CD8-positive, alpha-beta memory T cell (primary cell): ENCODE measurements at regions not wholly inside any gene's neighbourhood (a gene's known extent, or its start where the extent isn't known, plus 50 kb on each side); places are given as distances from the start of the nearest gene placed in this dataset.

Experiments used
- CTCF ChIA-PET: fragments of 350-600 bp; sonication (Branson Sonifier 250); formaldehyde crosslinking; loops from one replicate; lab custom pipeline; 2021; ENCODE audit warnings: antibody characterized with exemption; lab: Charles Lee
- POLR2A ChIA-PET: fragments of 350-600 bp; sonication (Branson Sonifier 250); formaldehyde crosslinking; loops from one replicate; lab custom pipeline; 2021; ENCODE audit warnings: antibody characterized with exemption; lab: Charles Lee
- DNase-seq, 5 donors: peaks; one replicate each; pipeline versions ENCODE4 v3.0.0 to v3.0.0-alpha.2; 2020 to 2022; ENCODE audit warnings: mixed read lengths in 1 of 5
- H3K27ac ChIP-seq: one replicate; pipeline ENCODE4 v1.7.0; 2013; ENCODE audit warnings: low read depth, mild to moderate bottlenecking, low read length, moderate library complexity
- H3K27me3 ChIP-seq: 2 replicates; pipeline ENCODE4 v1.7.0; 2013; ENCODE audit warnings: low read length, mild to moderate bottlenecking; ENCODE audit not compliant: insufficient read depth, poor library complexity, severe bottlenecking
- H3K36me3 ChIP-seq: 2 replicates; pipeline ENCODE4 v1.7.0; 2013; ENCODE audit warnings: mild to moderate bottlenecking, low read length, moderate library complexity; ENCODE audit not compliant: insufficient read depth
- H3K4me1 ChIP-seq: 2 replicates; pipeline ENCODE4 v1.7.0; 2013; ENCODE audit warnings: mild to moderate bottlenecking, low read length, moderate library complexity; ENCODE audit not compliant: insufficient read depth
- H3K4me3 ChIP-seq: 2 replicates; pipeline ENCODE4 v1.7.0; 2013; ENCODE audit warnings: mild to moderate bottlenecking, low read length
- H3K9me3 ChIP-seq: 2 replicates; pipeline ENCODE4 v1.7.0; 2013; ENCODE audit warnings: mild to moderate bottlenecking, low read length
- H3K27ac Mint-ChIP-seq, 8 donors: one replicate each; pipeline ENCODE4 v1.8.0; 2020 to 2021; ENCODE audit warnings: mixed read lengths in 8 of 8, mild to moderate bottlenecking in 6 of 8, inconsistent platforms in 3 of 8, moderate library complexity in 3 of 8
- H3K27me3 Mint-ChIP-seq, 2 donors: one replicate each; pipeline ENCODE4 v1.8.0; 2020 to 2021; ENCODE audit warnings: mixed read lengths in 2 of 2, mild to moderate bottlenecking in 1 of 2, moderate library complexity in 1 of 2
- H3K36me3 Mint-ChIP-seq, 3 donors: one replicate each; pipeline ENCODE4 v1.8.0; 2020 to 2021; ENCODE audit warnings: mixed read lengths in 3 of 3, inconsistent platforms in 1 of 3, mild to moderate bottlenecking in 1 of 3
- H3K4me1 Mint-ChIP-seq, 3 donors: one replicate each; pipeline ENCODE4 v1.8.0; 2020 to 2021; ENCODE audit warnings: mixed read lengths in 3 of 3, inconsistent platforms in 1 of 3, mild to moderate bottlenecking in 1 of 3
- H3K4me3 Mint-ChIP-seq, 7 donors: one replicate each; pipeline ENCODE4 v1.8.0; 2020 to 2021; ENCODE audit warnings: mixed read lengths in 7 of 7, mild to moderate bottlenecking in 6 of 7, moderate library complexity in 4 of 7, inconsistent platforms in 2 of 7
- H3K9me3 Mint-ChIP-seq, 5 donors: one replicate each; pipeline ENCODE4 v1.8.0; 2020 to 2022; ENCODE audit warnings: mixed read lengths in 5 of 5, mild to moderate bottlenecking in 3 of 5, moderate library complexity in 2 of 5, inconsistent platforms in 1 of 5

- Mint-ChIP-seq H3K27ac (no peak overlapping the region), H3K36me3 (peaks cover 0 to 3% (median 0%) of the 10 kb centered on the region in 3 donors), H3K4me3 (no peak overlapping the region), H3K4me1 (no peaks in the 10 kb centered on the region), H3K9me3 (peaks cover 3 to 29% (median 17%) of the 10 kb centered on the region in 5 donors), H3K27me3 (no peaks in the 10 kb centered on the region)
- ChIA-PET POLR2A (no interaction called here), CTCF (no interaction called here)
- no peaks in the 10 kb centered on the region for H3K4me1 ChIP-seq
- H3K36me3 ChIP-seq, result no peaks in the 10 kb centered on the region
- no peaks in the 10 kb centered on the region for H3K27me3 ChIP-seq
- H3K9me3 ChIP-seq, result no peaks in the 10 kb centered on the region
- H3K4me3 ChIP-seq, result no peak overlapping the region
- no peak for DNase-seq
- H3K27ac ChIP-seq, result no peak overlapping the region
These were observed 527.7 kb downstream of the EPHA3 start for GRCh38 chr3:89635137-89635536.

DNA sequence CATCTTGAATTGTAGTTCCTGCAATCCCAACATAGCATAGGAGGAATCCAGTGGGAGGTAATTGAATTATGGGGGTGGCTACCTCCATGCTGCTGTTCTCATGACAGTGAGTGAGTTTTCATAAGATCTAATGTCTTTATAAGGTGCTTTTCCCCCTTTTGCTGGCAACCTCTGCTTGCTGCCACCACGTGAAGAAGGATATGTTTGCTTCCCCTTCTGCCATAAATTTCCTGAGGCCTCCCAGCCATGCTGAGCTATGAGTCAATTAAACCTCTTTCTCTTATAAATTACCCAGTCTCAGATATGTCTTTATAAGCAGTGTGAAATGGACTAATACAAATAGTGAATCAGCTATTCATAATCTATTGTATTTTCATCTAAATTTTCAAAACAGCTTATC is 537.3 kb downstream of the EPHA3 start:
- Mint-ChIP-seq H3K27me3 (no peaks in the 10 kb centered on the region), H3K4me3 (no peak overlapping the region), H3K36me3 (no peaks in the 10 kb centered on the region), H3K4me1 (no peaks in the 10 kb centered on the region), H3K9me3 (peaks cover 0 to 25% (median 20%) of the 10 kb centered on the region in 5 donors), H3K27ac (no peak overlapping the region)
- ChIA-PET POLR2A (no interaction called here), CTCF (no interaction called here)
- Histone ChIP-seq H3K36me3 (no peaks in the 10 kb centered on the region), H3K27ac (no peak overlapping the region), H3K4me1 (no peaks in the 10 kb centered on the region), H3K9me3 (no peaks in the 10 kb centered on the region), H3K27me3 (no peaks in the 10 kb centered on the region), H3K4me3 (no peak overlapping the region)
- no peak for DNase-seq

GRCh38 chr3:89649431-89649830 is 542.0 kb downstream of the EPHA3 start:
- Mint-ChIP-seq H3K27me3 (no peaks in the 10 kb centered on the region), H3K27ac (no peak overlapping the region), H3K4me1 (no peaks in the 10 kb centered on the region), H3K4me3 (no peak overlapping the region), H3K36me3 (no peaks in the 10 kb centered on the region), H3K9me3 (peaks cover 6 to 17% (median 8%) of the 10 kb centered on the region in 5 donors)
- H3K4me1 ChIP-seq, result no peaks in the 10 kb centered on the region
- H3K9me3 ChIP-seq, result no peaks in the 10 kb centered on the region
- no peak overlapping the region for H3K27ac ChIP-seq
- H3K27me3 ChIP-seq, result no peaks in the 10 kb centered on the region
- no peaks in the 10 kb centered on the region for H3K36me3 ChIP-seq
- no peak overlapping the region for H3K4me3 ChIP-seq
- POLR2A ChIA-PET, result no interaction called here
- no peak for DNase-seq
- CTCF ChIA-PET, result no interaction called here

GRCh38 chr3:89654031-89654430 is 546.6 kb downstream of the EPHA3 start:
- no peak for DNase-seq
- Mint-ChIP-seq H3K9me3 (peaks cover 13 to 24% (median 20%) of the 10 kb centered on the region in 5 donors), H3K4me3 (no peak overlapping the region), H3K4me1 (no peaks in the 10 kb centered on the region), H3K27me3 (no peaks in the 10 kb centered on the region), H3K36me3 (no peaks in the 10 kb centered on the region), H3K27ac (no peak overlapping the region)
- POLR2A ChIA-PET, result no interaction called here
- H3K27me3 ChIP-seq, result no peaks in the 10 kb centered on the region
- CTCF ChIA-PET, result no interaction called here
- no peaks in the 10 kb centered on the region for H3K36me3 ChIP-seq
- H3K4me3 ChIP-seq, result no peak overlapping the region
- H3K9me3 ChIP-seq, result no peaks in the 10 kb centered on the region
- no peaks in the 10 kb centered on the region for H3K4me1 ChIP-seq
- H3K27ac ChIP-seq, result no peak overlapping the region

GRCh38 chr3:89656388-89656787 is 549.0 kb downstream of the EPHA3 start:
- Mint-ChIP-seq H3K4me1 (no peaks in the 10 kb centered on the region), H3K4me3 (no peak overlapping the region)
- DNase-seq, result no peak

GRCh38 chr3:89679686-89680085 is 572.3 kb downstream of the EPHA3 start:
- H3K4me3 Mint-ChIP-seq, result no peak overlapping the region
- peaks cover 2 to 28% (median 10%) of the 10 kb centered on the region in 5 donors for H3K9me3 Mint-ChIP-seq
- Histone ChIP-seq H3K4me3 (no peak overlapping the region), H3K27me3 (no peaks in the 10 kb centered on the region), H3K27ac (no peak overlapping the region), H3K4me1 (no peaks in the 10 kb centered on the region), H3K9me3 (no peaks in the 10 kb centered on the region), H3K36me3 (no peaks in the 10 kb centered on the region)
- H3K27ac Mint-ChIP-seq, result no peak overlapping the region
- H3K4me1 Mint-ChIP-seq, result no peaks in the 10 kb centered on the region
- no peaks in the 10 kb centered on the region for H3K36me3 Mint-ChIP-seq
- POLR2A ChIA-PET, result no interaction called here
- CTCF ChIA-PET, result no interaction called here
- DNase-seq, result no peak
- no peaks in the 10 kb centered on the region for H3K27me3 Mint-ChIP-seq

More at GRCh38 chr3:89656388-89656787, 549.0 kb downstream of the EPHA3 start:
- Mint-ChIP-seq H3K9me3 (peaks cover 12 to 24% (median 19%) of the 10 kb centered on the region in 5 donors), H3K36me3 (no peaks in the 10 kb centered on the region), H3K27ac (no peak overlapping the region), H3K27me3 (no peaks in the 10 kb centered on the region)
- CTCF ChIA-PET, result no interaction called here
- Histone ChIP-seq H3K4me3 (no peak overlapping the region), H3K36me3 (no peaks in the 10 kb centered on the region), H3K9me3 (no peaks in the 10 kb centered on the region), H3K27me3 (no peaks in the 10 kb centered on the region), H3K27ac (no peak overlapping the region), H3K4me1 (no peaks in the 10 kb centered on the region)
- POLR2A ChIA-PET, result no interaction called here

DNA sequence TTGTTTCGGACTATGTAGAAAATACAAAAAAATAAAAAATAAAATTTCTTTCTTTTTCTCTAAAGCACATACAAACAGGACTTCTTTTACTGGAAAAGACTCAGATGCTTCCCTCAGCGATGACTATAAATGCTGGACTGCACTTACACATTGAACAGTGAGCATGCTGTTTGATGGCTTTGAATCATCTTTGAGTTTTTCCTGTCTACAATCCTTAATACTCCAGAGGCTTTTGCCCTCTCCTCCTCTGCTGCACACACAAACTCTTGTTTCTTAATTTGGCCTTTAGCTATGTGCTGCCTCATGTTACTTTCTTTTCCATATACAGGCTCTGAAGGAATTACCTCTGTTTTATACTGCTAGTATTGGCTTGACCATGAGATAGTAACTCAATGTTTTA is 575.1 kb downstream of the EPHA3 start:
- H3K9me3 ChIP-seq, result no peaks in the 10 kb centered on the region

GRCh38 chr3:89685731-89686130 is 578.3 kb downstream of the EPHA3 start:
- no peak overlapping the region for H3K4me3 Mint-ChIP-seq
- H3K27me3 ChIP-seq, result no peaks in the 10 kb centered on the region

More for the DNA sequence above, 575.1 kb downstream of the EPHA3 start:
- Mint-ChIP-seq H3K9me3 (peaks cover 2 to 34% (median 10%) of the 10 kb centered on the region in 5 donors), H3K36me3 (no peaks in the 10 kb centered on the region), H3K27ac (no peak overlapping the region), H3K27me3 (no peaks in the 10 kb centered on the region), H3K4me1 (no peaks in the 10 kb centered on the region), H3K4me3 (no peak overlapping the region)
- Histone ChIP-seq H3K27ac (no peak overlapping the region), H3K36me3 (no peaks in the 10 kb centered on the region), H3K4me3 (no peak overlapping the region), H3K4me1 (no peaks in the 10 kb centered on the region), H3K27me3 (no peaks in the 10 kb centered on the region)
- ChIA-PET POLR2A (no interaction called here), CTCF (no interaction called here)
- no peak for DNase-seq

GRCh38 chr3:89690646-89691045 is 583.2 kb downstream of the EPHA3 start:
- Mint-ChIP-seq H3K4me1 (no peaks in the 10 kb centered on the region), H3K27me3 (no peaks in the 10 kb centered on the region), H3K9me3 (peaks cover 0 to 8% (median 0%) of the 10 kb centered on the region in 5 donors), H3K36me3 (no peaks in the 10 kb centered on the region), H3K27ac (no peak overlapping the region), H3K4me3 (no peak overlapping the region)
- ChIA-PET POLR2A (no interaction called here), CTCF (no interaction called here)
- H3K9me3 ChIP-seq, result no peaks in the 10 kb centered on the region
- no peak overlapping the region for H3K4me3 ChIP-seq
- H3K27me3 ChIP-seq, result no peaks in the 10 kb centered on the region
- no peaks in the 10 kb centered on the region for H3K36me3 ChIP-seq
- no peaks in the 10 kb centered on the region for H3K4me1 ChIP-seq
- H3K27ac ChIP-seq, result no peak overlapping the region
- DNase-seq, result no peak

More at GRCh38 chr3:89685731-89686130, 578.3 kb downstream of the EPHA3 start:
- Mint-ChIP-seq H3K9me3 (peaks cover 0 to 22% (median 3%) of the 10 kb centered on the region in 5 donors), H3K27me3 (no peaks in the 10 kb centered on the region), H3K4me1 (no peaks in the 10 kb centered on the region), H3K27ac (no peak overlapping the region), H3K36me3 (no peaks in the 10 kb centered on the region)
- no peak for DNase-seq
- no peaks in the 10 kb centered on the region for H3K36me3 ChIP-seq
- H3K9me3 ChIP-seq, result no peaks in the 10 kb centered on the region
- no peak overlapping the region for H3K27ac ChIP-seq
- POLR2A ChIA-PET, result no interaction called here
- H3K4me1 ChIP-seq, result no peaks in the 10 kb centered on the region
- H3K4me3 ChIP-seq, result no peak overlapping the region
- CTCF ChIA-PET, result no interaction called here
